HG03045 (cell line): ENCODE measurements at regions not wholly inside any gene's neighbourhood (a gene's known extent, or its start where the extent isn't known, plus 50 kb on each side); places are given as distances from the start of the nearest gene placed in this dataset.

Source experiments
- ATAC-seq: cut with Tn5 transposase; IDR thresholded peaks from one replicate; pipeline ENCODE4 v1.9.1; 2021; ENCODE audit warnings: mild to moderate bottlenecking, moderate library complexity; ENCODE audit not compliant: unreplicated experiment

DNA sequence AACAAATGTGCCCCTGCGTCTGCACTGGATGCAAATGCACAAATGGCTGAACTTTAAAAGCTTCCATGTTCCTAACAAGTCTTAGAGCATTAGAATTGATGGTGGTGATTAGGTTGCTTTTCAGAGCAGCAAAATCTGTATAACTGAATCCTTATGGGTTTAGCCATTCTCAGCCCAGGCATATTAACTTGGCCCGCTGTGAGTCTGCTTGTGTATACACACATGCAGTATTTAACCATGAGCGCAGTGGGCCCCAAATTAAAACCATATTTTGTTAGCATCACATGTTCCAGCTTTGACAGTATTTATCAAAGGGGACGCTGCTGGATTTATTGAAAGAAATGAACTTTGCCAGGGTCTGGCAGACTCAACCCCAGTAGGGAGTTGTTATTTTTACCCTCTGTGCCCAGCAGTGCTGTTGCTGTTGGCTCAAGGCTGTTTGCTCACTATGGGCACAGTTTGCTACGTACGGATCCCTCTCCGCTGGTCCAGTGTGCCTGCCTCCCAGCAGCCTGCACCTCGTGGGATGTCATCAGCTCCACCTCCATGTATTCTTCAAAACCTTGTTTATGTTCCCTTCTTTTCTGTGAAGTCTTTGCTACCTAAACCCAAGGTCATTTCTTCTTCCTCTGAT, 144.7 kb downstream of the QRSL1 start:
- no peak for ATAC-seq

DNA sequence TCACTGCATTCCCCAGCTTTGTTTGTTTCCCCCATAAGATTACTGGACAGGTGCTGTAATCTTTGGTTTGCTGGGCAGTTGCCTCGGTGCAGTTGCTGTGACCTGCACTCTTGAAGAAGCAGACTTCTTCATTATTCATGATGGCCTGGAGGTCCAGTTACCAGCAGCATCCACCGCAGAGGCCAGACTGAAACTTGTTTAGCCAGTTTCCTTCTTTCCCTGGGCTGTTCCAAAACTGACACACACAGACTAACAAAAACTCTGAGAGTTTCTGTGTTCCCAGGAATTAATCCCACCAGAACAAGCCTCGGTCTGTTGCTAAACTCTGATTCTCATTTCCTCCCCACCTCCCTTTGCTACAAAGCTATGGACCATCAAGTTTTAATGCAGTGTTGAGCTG, 144.1 kb downstream of the QRSL1 start:
- no peak for ATAC-seq

DNA sequence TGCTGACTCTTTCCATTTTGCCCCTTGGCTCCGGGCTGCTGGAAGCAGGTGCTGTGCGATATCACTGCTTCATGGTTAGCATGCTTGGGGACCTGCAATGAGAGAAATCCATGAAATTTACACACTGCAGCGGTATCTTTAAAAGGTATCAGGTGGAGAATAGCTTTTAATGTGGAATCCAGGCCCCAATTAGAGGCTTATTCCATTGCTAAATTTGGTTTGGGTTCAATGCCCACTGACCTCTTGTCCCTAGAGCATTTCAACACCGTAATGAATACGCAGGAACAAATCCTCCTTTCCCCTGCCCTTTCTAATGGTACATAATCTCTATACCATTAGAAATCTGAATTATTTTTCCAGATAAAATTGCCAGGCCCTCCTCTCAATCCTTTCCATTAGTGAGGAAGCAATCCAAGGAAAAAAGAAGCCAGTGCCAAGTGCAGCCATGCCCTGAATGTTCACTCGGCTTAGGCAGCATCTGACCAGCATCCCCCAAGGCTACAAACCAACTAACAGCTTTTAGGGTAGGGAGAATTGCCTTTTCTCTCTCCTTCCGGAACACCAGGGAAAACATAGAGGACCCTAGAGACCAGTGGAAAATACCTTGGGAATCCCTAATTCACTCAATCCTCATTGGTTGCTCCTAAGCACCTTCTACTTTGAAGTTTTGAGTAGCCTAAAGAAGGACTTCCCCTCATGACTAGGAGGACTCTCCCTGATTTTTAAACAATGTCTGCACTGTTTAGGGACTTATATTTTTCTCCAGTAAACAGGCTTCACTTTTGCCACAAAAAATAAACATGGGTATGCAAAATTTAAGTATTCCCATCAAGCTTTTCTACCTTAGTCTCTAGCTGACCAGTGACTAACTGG, 143.1 kb downstream of the QRSL1 start:
- ATAC-seq = no peak

DNA sequence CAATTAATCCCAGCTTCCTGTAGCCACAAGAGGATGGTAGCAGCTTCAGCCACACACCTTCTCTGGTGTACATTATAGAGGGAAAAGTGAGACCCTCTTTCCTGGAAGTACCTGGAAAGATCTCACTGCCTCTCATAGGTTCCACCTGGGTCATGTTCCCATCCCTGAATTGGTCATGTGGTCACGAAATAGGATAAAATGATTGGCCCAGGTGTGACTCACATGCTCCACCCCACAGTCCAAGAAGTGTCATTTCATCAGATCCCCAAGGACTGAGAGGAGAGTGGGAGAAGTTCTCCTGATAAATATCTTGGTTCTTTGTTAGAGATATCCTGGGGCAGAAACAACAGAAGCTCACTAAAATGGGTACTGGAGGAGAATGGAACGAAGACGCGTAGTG, 142.4 kb downstream of the QRSL1 start:
- no peak for ATAC-seq

DNA sequence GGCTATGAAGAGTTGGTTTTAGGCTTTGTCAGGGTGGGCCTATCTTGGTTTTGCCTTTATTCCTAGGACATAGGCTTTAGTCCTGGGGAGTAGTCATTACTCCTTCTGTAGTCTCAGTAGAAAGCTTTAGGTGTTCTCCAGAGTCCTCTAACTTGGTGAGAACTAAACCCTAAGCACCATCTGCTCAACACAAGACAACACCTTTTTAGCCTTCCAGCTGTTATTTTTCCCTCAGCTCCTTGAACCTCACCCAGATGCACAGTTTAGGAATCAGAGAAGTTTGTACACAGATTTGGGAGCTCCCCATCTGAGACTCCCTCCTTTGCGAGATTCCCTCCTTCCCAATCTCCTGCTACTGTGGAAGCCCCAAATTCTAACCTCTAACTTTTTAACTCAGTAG, 141.3 kb downstream of the QRSL1 start:
- no peak for ATAC-seq

DNA sequence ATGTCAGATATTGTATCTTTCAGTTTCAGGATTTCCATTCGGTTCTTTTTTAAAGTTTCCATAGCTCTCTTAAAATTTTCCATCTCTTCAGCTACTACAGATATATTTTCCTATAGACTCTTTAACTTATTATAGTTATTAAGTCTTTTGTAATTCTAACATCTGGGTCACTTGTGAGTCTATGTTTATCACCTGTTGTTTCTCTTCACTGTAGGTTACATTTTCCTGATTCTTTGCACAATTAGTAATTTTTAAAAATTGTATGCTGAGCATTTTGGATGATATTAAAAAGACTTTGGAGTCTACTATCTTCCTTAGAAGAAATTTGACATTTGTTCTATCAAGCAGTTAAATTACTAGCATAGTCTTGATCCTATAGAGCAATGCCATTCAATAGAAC, 140.7 kb downstream of the QRSL1 start:
- ATAC-seq = no peak

DNA sequence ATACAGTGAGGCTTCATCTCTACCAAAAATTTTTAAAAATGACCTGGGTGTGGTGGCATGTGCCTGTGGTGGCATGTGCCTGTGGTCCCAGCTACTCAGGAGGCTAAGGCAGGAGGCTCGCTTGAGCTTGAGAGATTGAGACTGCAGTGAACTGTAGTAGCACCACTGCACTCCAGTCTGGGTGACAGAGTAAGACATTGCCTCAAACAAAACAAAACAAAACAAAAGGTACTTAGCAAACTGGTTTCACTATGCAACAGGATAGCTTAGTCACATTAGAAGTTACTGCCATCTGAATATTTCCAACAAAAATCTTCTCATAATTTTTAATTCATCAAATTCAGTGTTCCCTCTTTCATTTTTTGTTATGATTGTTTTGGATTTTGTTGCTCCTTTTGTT, 137.9 kb downstream of the QRSL1 start:
- no peak for ATAC-seq

DNA sequence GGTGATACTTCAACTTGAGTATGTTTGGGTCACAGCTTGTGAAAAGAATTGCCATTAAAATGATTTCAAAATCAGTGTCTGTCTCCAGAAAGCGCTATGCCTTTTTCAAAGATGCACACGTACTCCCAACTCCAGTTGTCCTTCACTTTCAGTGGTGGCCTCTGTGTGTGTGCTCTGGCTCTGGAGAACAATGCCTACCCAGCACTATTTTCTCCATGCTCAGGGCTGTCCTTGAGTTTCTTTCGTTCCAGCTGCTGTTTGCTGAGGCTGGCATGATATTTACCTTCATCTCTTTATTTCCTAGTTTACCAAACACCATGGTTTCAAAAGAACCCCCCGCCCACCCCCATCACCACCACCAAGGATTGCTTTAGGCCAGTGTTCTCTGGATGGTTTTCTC, 136.8 kb downstream of the QRSL1 start:
- ATAC-seq = no peak

DNA sequence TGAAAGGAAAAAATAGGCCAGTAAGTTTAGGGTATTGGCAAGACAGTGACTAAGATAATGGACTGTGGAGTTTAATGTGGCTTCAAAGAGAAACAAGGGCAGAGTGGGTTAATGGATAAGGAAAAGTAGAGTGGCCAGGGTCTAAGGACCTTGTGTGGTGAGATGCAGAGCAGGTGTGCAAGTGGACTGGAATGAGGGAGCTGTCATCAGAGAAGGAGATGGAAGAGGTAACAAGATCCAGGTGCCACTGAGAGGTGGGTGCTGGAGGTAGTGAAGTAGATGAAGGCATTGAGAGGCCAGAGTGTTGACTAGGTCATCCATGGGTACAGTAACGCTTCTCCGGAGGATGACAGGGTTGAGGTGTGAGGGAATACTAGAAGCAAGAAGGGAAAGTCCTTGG, 136.1 kb downstream of the QRSL1 start:
- no peak for ATAC-seq

DNA sequence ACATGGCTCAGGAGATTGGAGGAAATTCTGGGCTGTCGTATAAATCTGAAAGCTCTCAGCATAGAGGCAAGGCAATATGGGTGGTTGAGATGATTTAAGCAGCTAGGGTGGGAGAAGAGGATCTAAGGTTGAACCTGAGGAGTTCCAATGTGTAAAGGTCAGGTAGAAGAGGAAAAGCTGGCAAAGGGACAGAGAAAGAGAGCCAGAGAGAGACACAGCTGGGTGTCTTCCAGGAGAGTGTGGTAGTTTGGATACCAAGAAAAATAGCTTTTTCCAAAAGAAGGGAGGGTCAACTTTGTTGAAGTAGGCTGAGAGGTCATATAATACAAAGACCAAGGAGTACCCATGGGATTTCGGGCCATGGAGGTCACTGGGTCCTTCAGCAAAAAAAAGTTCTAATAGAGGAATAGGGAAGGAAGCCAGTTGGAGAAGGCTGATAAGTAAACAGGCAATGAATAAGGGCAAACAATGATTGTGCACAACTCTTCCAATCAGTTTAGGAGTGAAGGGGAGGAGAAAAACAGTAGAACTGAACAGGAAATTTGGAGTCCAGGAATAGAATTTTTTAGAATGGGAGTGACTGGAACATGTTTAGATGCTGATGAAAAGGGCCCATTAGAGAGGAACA, 135.1 kb downstream of the QRSL1 start:
- no peak for ATAC-seq

DNA sequence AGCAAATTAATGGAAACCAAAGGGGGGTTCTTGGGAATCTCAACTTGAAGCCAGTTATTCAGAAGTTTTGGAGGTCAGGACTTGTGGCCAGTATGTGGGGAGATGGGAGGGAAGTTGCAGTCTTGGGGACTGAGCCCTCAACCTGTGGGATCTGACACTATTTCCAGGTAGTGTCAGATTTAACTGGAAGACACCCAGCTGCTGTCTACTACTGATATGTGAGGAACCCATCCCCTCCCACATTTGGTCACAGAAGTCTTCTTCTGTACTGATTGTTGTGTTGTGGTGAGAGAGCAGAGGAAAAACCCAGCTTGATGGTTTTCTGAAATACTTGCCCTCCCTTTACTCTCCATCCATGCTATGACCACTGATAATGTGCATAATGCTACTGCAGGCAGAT, 134.0 kb downstream of the QRSL1 start:
- no peak for ATAC-seq

DNA sequence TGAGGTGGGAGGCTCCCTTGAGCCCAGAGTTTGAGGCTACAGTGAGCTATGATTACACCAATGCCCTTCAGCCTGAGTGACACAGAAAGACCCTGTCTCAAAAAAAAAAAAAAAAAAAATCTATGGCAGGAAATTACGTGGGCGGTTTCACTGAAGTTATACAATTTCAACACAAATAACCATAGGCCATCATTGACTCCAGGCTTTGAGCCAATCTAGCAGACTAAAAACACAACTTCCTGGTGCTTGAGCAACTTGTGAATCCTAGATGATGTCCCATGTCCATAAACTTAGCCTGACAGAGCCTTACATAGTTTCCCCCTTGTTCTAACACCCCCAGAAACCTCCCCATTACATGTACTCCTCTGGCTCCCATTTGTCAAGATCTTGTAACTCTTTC, 131.8 kb downstream of the QRSL1 start:
- no peak for ATAC-seq

DNA sequence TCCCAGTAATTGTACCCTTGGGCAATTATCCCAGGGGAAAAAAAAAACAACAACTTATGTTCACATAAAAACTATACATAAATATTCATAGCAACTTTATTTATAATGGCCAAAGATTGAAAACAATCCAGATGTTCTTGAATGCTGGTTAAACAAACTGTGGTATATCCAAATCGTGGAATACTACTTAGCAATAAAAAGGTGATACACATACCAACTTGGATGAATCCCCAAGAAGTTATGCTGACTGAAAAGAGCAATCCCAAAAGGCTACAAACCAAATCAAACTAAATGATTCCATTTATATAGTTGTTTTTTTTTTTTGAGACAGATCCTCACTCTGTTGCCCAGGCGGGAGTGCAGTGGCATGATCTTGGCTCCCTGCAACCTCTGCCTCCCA, 129.7 kb downstream of the QRSL1 start:
- ATAC-seq = no peak

DNA sequence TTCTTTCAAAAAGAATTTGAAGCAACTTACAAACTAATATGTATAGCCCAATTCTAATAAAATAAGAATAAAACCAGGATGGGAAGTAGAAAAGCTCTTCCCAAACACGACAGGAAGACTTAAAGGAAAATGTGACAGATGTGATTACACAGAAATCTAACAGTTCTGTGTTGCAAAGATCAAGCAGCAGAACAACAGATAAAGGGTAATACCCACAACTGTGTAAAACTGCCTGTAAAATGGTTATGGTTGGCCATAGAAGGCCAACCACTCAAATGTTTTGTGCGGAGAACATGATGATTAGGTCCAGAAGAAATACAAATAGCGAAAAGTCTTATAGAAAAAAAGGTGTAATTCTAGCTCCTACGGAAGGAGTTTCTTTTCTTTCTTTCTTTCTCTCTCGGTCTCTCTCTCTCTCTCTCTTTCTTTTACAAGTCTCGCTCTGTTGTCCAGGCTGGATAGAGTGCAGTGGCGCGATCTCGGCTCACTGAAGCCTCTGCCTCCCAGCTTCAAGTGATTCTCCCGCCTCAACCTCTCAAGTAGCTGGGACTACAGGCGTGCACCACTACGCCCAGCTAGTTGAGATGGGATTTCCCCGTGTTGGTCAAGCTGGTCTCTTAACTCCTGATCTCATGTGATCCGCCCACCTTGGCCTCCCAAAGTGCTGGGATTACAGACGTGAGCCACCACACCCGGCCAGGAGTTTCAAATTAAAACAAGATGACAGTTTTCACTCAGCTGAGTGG, 128.5 kb downstream of the QRSL1 start:
- ATAC-seq = no peak

DNA sequence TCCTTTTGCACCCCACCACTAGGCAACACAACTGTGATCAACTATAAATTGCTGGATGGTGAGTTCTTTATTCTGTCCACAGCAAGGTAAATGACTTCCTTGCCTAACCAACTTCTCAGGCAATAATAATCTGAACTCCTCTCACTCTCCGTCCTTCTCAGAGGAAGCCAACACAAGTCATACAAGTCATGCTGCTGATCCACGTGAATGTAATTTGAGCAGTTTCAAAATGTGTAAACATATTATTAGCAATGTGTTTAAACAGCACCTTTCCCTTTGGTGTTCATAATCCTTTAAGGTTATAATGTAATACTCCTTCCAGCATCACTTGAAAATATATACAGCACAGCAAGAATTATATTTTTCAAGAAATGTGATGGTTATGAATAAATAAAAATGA, 127.9 kb downstream of the QRSL1 start:
- no peak for ATAC-seq

DNA sequence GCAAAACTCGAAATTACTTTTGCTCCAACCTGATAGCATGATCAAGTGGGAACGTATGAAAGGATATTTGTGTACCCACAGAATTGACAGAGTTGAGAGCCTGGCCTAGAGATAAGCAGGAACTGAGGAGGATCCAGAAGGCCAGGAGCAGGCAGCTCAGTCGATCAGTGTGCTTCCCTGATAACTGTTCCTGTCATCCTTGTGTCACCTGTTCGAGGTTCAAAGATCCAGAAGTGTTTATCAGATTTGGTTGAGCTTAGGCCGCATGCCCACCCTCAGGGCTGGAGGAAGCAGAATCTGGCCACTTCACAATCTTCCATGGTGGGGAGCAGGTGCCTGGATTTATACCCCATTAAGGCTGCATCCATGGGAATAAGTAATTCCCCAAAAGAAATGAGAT, 124.8 kb downstream of the QRSL1 start:
- ATAC-seq = no peak

DNA sequence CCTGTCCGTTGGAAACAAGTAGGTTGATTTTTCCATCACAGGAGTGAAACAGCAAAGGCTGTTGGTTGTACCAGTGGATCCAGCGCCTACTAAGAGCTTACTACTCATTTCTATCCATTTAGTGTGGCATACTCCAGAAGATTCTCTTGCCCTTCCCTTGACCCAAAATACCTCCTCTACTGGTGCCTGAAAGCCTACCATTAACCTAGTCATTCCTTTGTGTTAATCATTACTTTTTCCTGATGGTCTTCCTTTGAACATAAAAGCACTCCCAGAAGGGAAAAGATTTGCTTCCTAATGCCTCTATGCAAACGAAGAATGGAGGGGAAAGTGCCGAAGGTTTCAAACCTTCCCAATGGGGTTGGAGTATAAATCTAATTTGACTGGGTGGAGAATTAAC, 123.3 kb downstream of the QRSL1 start:
- no peak for ATAC-seq

DNA sequence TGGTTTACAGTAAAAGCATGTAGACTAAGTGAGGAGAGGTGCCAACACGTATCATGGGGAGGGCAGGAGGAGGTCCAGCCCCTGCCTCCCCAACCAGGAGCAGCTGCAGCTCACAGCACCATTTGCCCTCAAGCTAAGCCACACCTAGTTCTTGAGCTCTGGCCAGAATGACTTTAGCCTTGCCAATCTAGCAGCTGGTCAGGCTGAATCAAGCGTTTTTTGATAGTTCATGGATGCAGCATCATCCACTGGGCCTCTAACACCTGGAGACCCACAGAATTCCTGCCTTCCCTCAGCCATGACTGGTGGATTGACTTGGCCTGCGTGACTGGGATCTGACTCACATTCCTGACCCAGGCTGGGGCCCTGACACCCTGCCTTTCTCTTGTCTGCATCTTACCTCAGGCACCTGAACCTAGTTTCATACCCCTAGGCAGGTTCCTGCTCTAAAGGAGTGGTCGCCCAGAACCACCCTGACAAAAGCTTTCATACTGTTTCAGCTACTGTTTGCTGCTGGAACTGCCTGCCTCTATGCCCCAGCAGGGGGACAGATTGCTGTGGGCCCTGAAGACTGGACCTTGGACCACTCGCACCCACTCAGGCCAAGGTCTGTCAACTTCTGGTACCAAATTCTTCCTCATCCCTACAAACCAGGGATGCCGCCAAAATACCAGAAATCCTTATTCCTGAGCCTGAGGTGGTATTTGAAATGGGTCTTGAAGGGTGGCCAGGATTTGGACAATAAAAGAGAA, 122.3 kb downstream of the QRSL1 start:
- no peak for ATAC-seq

DNA sequence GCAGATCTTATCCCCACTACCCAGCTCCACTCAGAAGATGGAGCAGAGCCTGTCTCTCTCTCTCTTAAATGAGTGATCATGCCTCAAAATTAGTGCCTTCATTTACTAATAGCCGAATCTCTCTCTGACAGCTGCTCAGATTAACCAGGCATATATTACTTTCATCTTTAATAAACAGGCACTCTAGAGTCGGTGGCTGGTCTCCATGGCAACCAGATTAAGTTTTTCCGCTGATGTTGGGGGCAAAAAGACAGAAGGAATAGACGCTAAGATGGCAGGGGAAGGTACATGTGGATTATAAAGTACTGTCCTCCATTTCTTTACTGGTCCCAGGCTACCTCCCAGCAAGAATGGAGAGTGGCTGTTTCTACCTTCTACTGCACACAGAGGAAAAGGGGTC, 121.6 kb downstream of the QRSL1 start:
- no peak for ATAC-seq

DNA sequence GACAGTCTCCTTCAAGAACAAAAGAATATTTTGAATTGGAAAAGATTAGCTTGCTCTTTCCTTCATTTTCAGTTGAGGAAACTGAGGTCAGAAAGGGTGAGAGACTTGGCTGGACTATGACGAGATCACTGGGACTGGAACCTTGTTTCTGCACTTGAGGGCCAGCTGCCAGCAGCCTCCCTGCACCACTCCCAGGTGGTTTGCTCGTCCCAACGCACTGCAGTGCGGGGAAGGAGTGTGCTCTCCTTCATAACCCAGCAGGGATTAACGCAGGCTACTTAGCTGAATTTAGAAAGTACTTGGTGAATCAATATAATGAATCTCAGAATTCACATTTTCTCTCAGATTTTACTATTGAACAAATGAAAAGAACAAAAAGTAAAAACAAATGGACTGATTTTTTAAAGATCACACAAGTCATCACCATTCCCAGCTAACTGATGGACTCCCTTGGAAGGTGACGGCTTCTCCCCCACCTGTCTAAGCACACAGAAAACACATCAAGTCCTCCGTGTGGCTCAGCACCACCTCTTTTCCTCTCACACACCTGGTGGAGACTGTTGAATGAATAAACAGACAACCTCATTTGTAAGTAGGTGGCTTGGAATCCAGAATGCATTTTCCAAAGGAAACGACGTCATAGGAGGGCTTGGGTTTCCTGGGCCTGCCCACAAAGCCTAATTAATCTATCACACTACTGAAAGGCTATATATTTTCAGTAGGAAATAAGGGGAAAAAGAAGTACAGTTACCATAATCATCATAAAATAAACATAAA, 121.0 kb downstream of the QRSL1 start:
- ATAC-seq = no peak
